Right atrium auricular region (tissue), 2 donors: ENCODE measurements at regions not wholly inside any gene's neighbourhood (a gene's known extent, or its start where the extent isn't known, plus 50 kb on each side); places are given as distances from the start of the nearest gene placed in this dataset.

Experiments used
- DNase-seq: peaks from one replicate; pipeline ENCODE4 v3.0.0-alpha.2; 2019; ENCODE audit warnings: low spot score
- H3K27ac ChIP-seq, 2 donors: fragments of 200-600 bp; sonication (generic); 1 replicate in 1 of 2; 2 replicates in 1 of 2; pipeline ENCODE4 v1.5.1; 2016 to 2019
- H3K27me3 ChIP-seq, 2 donors: fragments of 200-600 bp; sonication (generic); one replicate each; pipeline versions ENCODE4 v1.5.1 to v1.6.0; 2017 to 2019
- H3K36me3 ChIP-seq: fragments of 200-600 bp; sonication (generic); one replicate; pipeline ENCODE4 v1.5.1; 2016
- H3K4me1 ChIP-seq, 2 donors: fragments of 200-600 bp; sonication (generic); one replicate each; pipeline versions ENCODE4 v1.5.1 to v1.6.0; 2017 to 2019
- H3K4me3 ChIP-seq, 2 donors: fragments of 200-600 bp; sonication (generic); 1 replicate in 1 of 2; 2 replicates in 1 of 2; pipeline ENCODE4 v1.5.1; 2017 to 2019; ENCODE audit warnings: mild to moderate bottlenecking in 1 of 2, moderate library complexity in 1 of 2
- H3K9me3 ChIP-seq, 2 donors: fragments of 200-600 bp; sonication (generic); one replicate each; pipeline ENCODE4 v1.5.1; 2019
- TF ChIP-seq, protein P1 (sequence below), 2 donors: fragments of 200-600 bp; sonication (generic); IDR thresholded peaks; one replicate each; pipeline ENCODE4 v1.5.1; 2019; ENCODE audit warnings: antibody characterized with exemption in 2 of 2

DNA sequence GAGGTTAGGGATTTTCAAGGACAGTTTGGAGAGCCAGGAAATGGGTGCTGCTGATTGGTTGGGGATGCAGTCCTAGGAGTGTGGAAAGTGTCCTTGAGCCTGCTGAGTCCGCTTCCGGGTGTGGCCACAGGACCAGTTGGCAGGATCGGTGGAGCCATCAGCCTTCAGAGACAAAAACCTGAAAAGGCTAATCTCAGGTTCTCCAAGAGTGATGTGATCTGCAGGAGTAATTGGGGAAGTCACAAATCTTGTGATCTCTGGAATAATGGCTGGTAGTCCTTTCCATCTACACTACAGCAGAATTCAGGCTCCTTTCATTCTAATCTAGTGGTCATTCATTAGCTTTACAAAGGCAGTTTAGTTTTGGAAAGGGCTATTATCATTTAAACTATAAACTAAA, 55.9 kb upstream of the BMP2K start:
- TF ChIP-seq, protein P1, sequence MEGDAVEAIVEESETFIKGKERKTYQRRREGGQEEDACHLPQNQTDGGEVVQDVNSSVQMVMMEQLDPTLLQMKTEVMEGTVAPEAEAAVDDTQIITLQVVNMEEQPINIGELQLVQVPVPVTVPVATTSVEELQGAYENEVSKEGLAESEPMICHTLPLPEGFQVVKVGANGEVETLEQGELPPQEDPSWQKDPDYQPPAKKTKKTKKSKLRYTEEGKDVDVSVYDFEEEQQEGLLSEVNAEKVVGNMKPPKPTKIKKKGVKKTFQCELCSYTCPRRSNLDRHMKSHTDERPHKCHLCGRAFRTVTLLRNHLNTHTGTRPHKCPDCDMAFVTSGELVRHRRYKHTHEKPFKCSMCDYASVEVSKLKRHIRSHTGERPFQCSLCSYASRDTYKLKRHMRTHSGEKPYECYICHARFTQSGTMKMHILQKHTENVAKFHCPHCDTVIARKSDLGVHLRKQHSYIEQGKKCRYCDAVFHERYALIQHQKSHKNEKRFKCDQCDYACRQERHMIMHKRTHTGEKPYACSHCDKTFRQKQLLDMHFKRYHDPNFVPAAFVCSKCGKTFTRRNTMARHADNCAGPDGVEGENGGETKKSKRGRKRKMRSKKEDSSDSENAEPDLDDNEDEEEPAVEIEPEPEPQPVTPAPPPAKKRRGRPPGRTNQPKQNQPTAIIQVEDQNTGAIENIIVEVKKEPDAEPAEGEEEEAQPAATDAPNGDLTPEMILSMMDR (IDR thresholded peaks at IDR 0.05): no peak
- no peak overlapping the region for H3K4me3 ChIP-seq
- no peaks in the 10 kb centered on the region for H3K36me3 ChIP-seq
- no peak overlapping the region for H3K27ac ChIP-seq
- no peaks in the 10 kb centered on the region for H3K9me3 ChIP-seq
- peaks cover 0 to 18% of the 10 kb centered on the region in 2 donors for H3K4me1 ChIP-seq
- no peaks in the 10 kb centered on the region for H3K27me3 ChIP-seq
- no peak for DNase-seq

DNA sequence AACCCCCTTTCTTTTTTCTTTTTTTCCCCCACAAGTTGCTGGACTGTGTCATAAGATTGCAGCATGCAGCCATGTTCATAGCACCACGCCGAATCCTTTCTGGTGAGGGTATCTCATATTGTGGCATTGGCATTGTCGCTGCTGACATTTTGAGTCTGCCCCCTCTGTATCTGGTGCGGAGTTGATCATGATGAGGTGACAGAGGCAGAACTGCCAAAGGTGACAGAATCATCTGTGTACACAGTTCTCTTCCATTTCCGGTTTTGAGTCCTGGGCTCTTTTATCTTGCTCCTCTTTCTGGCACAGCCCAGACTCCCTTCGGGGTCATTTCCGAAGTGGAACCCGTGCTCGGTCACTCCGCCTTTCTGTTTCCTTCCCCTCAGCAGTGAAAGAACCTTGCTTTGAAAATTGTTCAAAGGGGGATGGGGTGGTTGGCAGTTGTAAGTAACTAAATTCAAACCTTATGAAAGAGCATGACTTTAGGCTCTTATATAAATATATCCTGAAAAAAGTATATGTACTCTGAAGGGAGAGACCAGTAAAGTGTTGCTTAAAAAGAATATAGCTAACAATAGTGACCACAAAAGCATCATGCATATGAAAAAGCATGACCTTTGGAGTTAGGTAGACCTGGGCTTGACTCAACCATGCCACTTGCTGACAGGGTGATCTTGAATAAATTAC, 55.0 kb upstream of the BMP2K start:
- H3K36me3 ChIP-seq: no peaks in the 10 kb centered on the region
- H3K4me1 ChIP-seq: peaks cover 0 to 18% of the 10 kb centered on the region in 2 donors
- no peaks in the 10 kb centered on the region for H3K9me3 ChIP-seq
- no peak overlapping the region for H3K4me3 ChIP-seq
- TF ChIP-seq, protein P1 (IDR thresholded peaks at IDR 0.05): no peak
- H3K27me3 ChIP-seq: no peaks in the 10 kb centered on the region
- H3K27ac ChIP-seq: peak overlapping the region in 1 of 2 donors; percentile 38
- DNase-seq: no peak

DNA sequence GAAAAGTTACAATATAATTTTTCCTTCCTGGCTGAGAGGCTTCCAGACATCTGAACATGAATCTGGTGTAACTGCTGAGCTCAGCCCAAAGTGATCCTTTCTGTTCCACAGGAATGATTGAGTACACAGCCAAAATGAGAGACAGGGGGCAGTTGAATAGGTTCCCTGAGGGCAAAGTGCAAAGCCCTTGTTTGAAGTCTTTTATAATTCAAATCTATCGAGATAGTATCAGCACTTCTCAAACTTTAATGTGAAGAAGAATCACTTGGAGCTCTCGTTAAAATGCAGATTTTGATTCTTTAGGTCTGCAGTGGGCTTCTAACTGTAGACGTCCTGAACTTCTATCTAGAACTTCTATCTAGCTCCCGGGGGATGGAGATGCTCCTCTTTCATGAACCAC, 54.4 kb upstream of the BMP2K start:
- Histone ChIP-seq H3K9me3 (no peaks in the 10 kb centered on the region), H3K36me3 (no peaks in the 10 kb centered on the region), H3K4me3 (no peak overlapping the region), H3K27me3 (no peaks in the 10 kb centered on the region), H3K27ac (peak overlapping the region in 1 of 2 donors; percentile 51), H3K4me1 (peaks cover 0 to 18% of the 10 kb centered on the region in 2 donors)
- TF ChIP-seq, protein P1 (IDR thresholded peaks at IDR 0.05): no peak
- DNase-seq: no peak

DNA sequence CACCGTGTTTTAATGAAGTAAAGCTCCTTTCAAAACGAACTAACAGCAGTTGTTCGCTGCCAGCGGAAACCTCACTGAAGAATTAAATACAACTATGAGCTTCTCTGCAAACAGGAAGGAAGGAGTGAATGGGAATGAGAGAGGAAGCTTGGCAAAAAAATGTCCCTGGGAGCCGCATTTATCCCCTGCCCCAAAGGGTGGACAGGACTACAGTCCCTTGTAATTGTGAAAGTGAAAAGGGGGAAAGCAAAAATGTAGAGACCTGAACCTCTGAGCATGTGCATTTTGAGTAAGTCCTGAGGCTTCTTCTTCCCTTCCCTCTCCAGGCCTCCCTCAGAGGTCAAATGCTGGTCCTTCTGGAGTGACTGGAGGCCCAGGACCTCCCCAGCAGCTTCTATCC, 53.8 kb upstream of the BMP2K start:
- Histone ChIP-seq H3K4me1 (peaks cover 0 to 18% of the 10 kb centered on the region in 2 donors), H3K4me3 (no peak overlapping the region), H3K36me3 (no peaks in the 10 kb centered on the region), H3K27me3 (no peaks in the 10 kb centered on the region), H3K27ac (peak overlapping the region in 1 of 2 donors; percentile 51), H3K9me3 (no peaks in the 10 kb centered on the region)
- no peak for DNase-seq
- TF ChIP-seq, protein P1 (IDR thresholded peaks at IDR 0.05): no peak

DNA sequence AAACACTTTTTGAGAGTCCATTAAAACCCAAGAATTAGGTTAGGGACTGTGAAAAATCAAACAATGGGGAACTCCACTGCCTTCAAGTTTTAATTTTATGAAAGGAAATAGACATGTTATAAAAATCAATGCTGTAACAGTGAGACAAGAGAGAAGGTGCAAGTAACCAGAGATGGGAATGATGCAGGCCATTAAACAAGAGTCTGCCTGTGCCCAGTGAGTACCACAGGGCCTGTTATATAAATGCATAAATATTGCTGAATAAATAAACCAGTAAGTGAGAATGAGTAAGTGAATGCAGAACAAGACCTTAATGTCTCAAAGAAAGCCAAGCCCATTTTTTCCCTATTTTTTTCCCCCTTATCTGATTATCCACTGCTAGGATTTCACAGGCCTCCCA, 53.3 kb upstream of the BMP2K start:
- no peaks in the 10 kb centered on the region for H3K9me3 ChIP-seq
- H3K4me1 ChIP-seq: peaks cover 0 to 18% of the 10 kb centered on the region in 2 donors
- no peak overlapping the region for H3K4me3 ChIP-seq
- DNase-seq: no peak
- H3K27ac ChIP-seq: no peak overlapping the region
- TF ChIP-seq, protein P1 (IDR thresholded peaks at IDR 0.05): no peak
- H3K36me3 ChIP-seq: no peaks in the 10 kb centered on the region
- no peaks in the 10 kb centered on the region for H3K27me3 ChIP-seq
